Peyer's patch (tissue), 4 donors: ENCODE measurements at regions not wholly inside any gene's neighbourhood (a gene's known extent, or its start where the extent isn't known, plus 50 kb on each side); places are given as distances from the start of the nearest gene placed in this dataset.

Source experiments
- DNase-seq, 3 donors: peaks; one replicate each; pipeline ENCODE4 v3.0.0-alpha.2; 2017 to 2019
- H3K27ac ChIP-seq, 4 donors: fragments of 200-600 bp; sonication (generic); one replicate each; pipeline ENCODE4 v1.5.1; 2016 to 2019
- H3K27me3 ChIP-seq, 2 donors: fragments of 200-600 bp; sonication (generic); one replicate each; pipeline ENCODE4 v1.5.1; 2019
- H3K36me3 ChIP-seq, 3 donors: fragments of 200-600 bp; sonication (generic); one replicate each; pipeline ENCODE4 v1.5.1; 2016 to 2019
- H3K4me1 ChIP-seq, 4 donors: fragments of 200-600 bp; sonication (generic); one replicate each; pipeline ENCODE4 v1.5.1; 2016 to 2019
- H3K4me3 ChIP-seq, 4 donors: fragments of 200-600 bp; sonication (generic); 1 replicate in 3 of 4; 2 replicates in 1 of 4; pipeline ENCODE4 v1.5.1; 2016 to 2019; ENCODE audit warnings: mild to moderate bottlenecking in 1 of 4
- H3K9me3 ChIP-seq, 4 donors: fragments of 200-600 bp; sonication (generic); one replicate each; pipeline ENCODE4 v1.5.1; 2016 to 2019; ENCODE audit warnings: mild to moderate bottlenecking in 1 of 4
- POLR2A ChIP-seq, 2 donors: fragments of 450-650 bp; IDR thresholded peaks; one replicate each; pipeline ENCODE4 v1.5.1; 2017; ENCODE audit warnings: antibody characterized with exemption in 2 of 2, mild to moderate bottlenecking in 2 of 2, moderate library complexity in 2 of 2
- TF ChIP-seq, protein P1 (sequence below), 6 experiments: fragments of 450-650 bp in 4 of 6; fragments of 200-600 bp in 2 of 6; sonication (generic) in 1 of 6; IDR thresholded peaks; one replicate each; pipeline ENCODE4 v1.5.1; 2017 to 2019; ENCODE audit warnings: antibody characterized with exemption in 6 of 6, mild to moderate bottlenecking in 3 of 6, moderate library complexity in 1 of 6

DNA sequence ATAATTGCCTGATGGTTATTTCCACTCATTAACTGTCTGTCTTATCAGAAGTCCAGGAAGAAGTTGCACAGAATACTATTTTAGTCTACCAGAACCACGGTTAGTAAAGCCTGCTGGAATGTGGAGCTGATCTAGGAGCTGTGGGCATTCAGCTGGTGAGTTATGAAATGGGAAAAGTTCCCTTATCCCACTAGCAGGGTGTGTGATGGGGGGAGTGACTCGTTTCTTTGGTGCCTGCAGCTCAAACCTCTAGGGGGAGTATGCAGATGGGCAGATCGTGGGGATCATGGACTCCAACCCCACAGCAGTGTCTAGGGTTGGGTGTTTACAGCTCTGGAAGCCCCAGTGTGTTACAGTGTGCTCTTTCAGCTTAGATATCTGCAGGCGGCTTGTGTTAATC lies 305.7 kb upstream of the BOD1L1 start:
- Histone ChIP-seq H3K27ac (no peak overlapping the region), H3K4me3 (no peak overlapping the region), H3K9me3 (no peaks in the 10 kb centered on the region), H3K27me3 (no peaks in the 10 kb centered on the region), H3K36me3 (no peaks in the 10 kb centered on the region), H3K4me1 (no peaks in the 10 kb centered on the region)
- no peak for TF ChIP-seq POLR2A (IDR thresholded peaks at IDR 0.05)
- TF ChIP-seq, protein P1, sequence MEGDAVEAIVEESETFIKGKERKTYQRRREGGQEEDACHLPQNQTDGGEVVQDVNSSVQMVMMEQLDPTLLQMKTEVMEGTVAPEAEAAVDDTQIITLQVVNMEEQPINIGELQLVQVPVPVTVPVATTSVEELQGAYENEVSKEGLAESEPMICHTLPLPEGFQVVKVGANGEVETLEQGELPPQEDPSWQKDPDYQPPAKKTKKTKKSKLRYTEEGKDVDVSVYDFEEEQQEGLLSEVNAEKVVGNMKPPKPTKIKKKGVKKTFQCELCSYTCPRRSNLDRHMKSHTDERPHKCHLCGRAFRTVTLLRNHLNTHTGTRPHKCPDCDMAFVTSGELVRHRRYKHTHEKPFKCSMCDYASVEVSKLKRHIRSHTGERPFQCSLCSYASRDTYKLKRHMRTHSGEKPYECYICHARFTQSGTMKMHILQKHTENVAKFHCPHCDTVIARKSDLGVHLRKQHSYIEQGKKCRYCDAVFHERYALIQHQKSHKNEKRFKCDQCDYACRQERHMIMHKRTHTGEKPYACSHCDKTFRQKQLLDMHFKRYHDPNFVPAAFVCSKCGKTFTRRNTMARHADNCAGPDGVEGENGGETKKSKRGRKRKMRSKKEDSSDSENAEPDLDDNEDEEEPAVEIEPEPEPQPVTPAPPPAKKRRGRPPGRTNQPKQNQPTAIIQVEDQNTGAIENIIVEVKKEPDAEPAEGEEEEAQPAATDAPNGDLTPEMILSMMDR (IDR thresholded peaks at IDR 0.05): no peak
- no peak for DNase-seq

DNA sequence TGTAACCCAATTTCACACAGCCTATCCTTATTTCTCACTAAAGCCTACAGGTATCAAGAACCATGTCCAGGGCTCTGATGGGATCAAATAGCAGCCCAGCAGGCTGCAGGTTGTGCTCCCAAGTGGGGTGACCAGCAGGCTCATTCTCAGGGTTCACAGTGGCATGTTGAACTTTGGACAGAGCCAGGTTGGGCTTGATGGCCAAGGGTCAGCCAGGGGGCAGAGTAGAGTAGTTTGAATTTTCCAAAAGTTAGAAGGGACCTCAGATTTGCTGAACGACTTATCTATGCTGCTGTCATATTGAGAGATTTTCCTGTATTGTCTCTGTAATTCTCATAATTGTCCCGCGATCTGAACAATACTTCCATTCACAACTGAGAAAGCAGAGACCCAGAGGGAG lies 310.8 kb upstream of the BOD1L1 start:
- Histone ChIP-seq H3K27ac (no peak overlapping the region), H3K27me3 (no peaks in the 10 kb centered on the region), H3K36me3 (no peaks in the 10 kb centered on the region), H3K4me3 (no peak overlapping the region), H3K4me1 (no peaks in the 10 kb centered on the region), H3K9me3 (no peaks in the 10 kb centered on the region)
- no peak for DNase-seq
- TF ChIP-seq POLR2A (IDR thresholded peaks at IDR 0.05): no peak
- TF ChIP-seq, protein P1 (IDR thresholded peaks at IDR 0.05): no peak

DNA sequence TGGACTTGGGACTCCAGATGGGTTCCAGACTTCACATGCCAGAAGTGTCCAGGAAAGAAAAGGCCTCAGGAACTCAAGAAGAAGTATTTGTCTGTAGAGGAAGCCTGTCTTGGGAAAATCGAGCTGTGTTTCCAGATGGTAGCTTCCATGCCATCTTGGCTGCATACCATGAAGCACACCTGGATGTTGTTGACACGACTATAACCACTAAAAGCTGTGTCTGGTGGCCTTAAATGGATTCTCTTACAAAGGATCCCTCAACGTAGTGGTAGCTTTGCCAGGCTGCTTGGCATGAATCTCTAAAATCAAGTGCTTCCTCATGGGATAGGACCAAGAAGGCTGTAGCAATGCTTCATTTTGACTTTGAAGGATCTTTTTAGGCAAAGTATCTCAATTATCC lies 313.4 kb upstream of the BOD1L1 start:
- no peak for TF ChIP-seq POLR2A (IDR thresholded peaks at IDR 0.05)
- H3K4me1 ChIP-seq: no peaks in the 10 kb centered on the region
- H3K27ac ChIP-seq: no peak overlapping the region
- H3K27me3 ChIP-seq: no peaks in the 10 kb centered on the region
- H3K9me3 ChIP-seq: no peaks in the 10 kb centered on the region
- DNase-seq: no peak
- H3K36me3 ChIP-seq: no peaks in the 10 kb centered on the region
- no peak overlapping the region for H3K4me3 ChIP-seq

DNA sequence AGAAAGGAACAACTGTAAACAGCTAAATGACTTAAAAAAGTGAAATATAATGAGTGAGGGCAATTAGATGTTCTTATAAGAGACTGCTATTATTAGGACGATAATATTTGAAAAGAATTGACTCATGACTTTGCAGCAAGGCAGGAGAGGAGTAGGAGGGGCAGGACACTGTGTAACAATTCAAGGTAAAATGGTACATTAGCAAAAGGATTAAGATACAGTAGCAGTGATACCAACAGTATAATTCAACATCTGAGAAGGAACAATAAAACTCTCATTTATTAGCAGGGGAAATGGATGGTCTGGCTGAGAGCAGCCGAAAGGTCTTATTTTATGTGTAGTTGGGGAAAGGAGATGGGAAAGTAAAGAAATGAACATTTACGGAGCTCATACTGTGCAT lies 315.5 kb upstream of the BOD1L1 start:
- TF ChIP-seq POLR2A (IDR thresholded peaks at IDR 0.05): no peak
- TF ChIP-seq, protein P1 (IDR thresholded peaks at IDR 0.05): no peak

DNA sequence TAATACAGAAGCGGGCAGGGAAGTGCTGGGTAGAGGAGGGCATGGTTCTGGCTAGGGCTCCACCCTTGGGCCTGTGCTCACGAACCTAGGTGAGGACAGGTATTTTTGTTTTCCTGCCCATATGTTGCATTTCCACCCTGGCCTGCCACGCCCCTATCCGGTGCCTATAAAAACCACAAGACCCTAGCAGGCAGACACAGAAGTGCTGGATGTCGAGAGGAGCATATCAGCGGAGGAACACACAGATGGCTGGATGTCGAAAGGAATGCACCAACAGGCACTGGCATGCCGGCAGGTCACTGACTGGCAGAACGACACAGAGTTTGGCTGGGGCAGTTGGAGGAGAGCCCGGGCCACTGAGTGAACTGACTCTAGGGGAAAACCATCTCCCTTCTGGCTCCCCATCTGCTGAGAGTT lies 316.6 kb upstream of the BOD1L1 start:
- DNase-seq: no peak
- Histone ChIP-seq H3K36me3 (no peaks in the 10 kb centered on the region), H3K9me3 (no peaks in the 10 kb centered on the region), H3K27me3 (no peaks in the 10 kb centered on the region), H3K4me3 (no peak overlapping the region), H3K4me1 (no peaks in the 10 kb centered on the region), H3K27ac (no peak overlapping the region)
- TF ChIP-seq, protein P1 (IDR thresholded peaks at IDR 0.05): no peak
- TF ChIP-seq POLR2A (IDR thresholded peaks at IDR 0.05): no peak

More for the DNA sequence above, 315.5 kb upstream of the BOD1L1 start:
- DNase-seq: no peak
- Histone ChIP-seq H3K9me3 (no peaks in the 10 kb centered on the region), H3K27me3 (no peaks in the 10 kb centered on the region), H3K27ac (no peak overlapping the region), H3K4me1 (no peaks in the 10 kb centered on the region), H3K36me3 (no peaks in the 10 kb centered on the region), H3K4me3 (no peak overlapping the region)

DNA sequence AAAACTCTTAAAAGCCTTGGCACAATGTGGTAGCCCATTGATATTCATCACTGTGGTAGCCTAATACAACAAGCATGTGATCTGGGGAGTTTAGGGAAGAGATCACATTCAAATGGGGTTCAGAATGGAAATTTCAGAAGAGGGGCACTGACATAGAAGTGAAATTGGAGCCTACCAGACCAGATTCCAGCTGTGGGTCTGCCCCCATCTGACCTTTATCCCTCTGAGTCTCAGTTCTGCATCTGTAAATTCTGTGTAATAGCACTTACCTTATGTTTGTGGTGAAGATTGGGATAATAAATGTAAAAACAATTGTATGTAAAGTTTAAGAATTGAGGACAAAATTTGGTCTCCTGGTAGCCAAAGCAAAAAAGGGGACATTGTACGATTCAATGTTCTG lies 320.4 kb upstream of the BOD1L1 start:
- H3K9me3 ChIP-seq: no peaks in the 10 kb centered on the region
- H3K4me1 ChIP-seq: no peaks in the 10 kb centered on the region
- H3K27me3 ChIP-seq: no peaks in the 10 kb centered on the region
- H3K4me3 ChIP-seq: no peak overlapping the region
- no peak for TF ChIP-seq POLR2A (IDR thresholded peaks at IDR 0.05)
- TF ChIP-seq, protein P1 (IDR thresholded peaks at IDR 0.05): no peak
- no peak overlapping the region for H3K27ac ChIP-seq
- no peak for DNase-seq
- no peaks in the 10 kb centered on the region for H3K36me3 ChIP-seq
